Natural killer cell (primary cell): ENCODE measurements at regions not wholly inside any gene's neighbourhood (a gene's known extent, or its start where the extent isn't known, plus 50 kb on each side); places are given as distances from the start of the nearest gene placed in this dataset.

Experiments used
- ATAC-seq, 3 donors: fragments of 150-1000 bp in 2 of 3; fragments of 200-7000 bp in 1 of 3; cut with Tn5 transposase; 1 replicate in 1 of 3; 2 replicates in 2 of 3; pipeline ENCODE4 v1.10.0; 2021; ENCODE audit warnings: mild to moderate bottlenecking in 2 of 3, moderate library complexity in 2 of 3
- DNase-seq, 2 donors: peaks; one replicate each; pipeline versions ENCODE4 v3.0.0 to v3.0.0-alpha.2; 2013 to 2021; ENCODE audit warnings: mixed read lengths in 1 of 2
- H3K27ac ChIP-seq: one replicate; pipeline ENCODE4 v1.5.1; 2013; ENCODE audit warnings: mild to moderate bottlenecking, low read length
- H3K27me3 ChIP-seq: one replicate; pipeline ENCODE4 v1.6.1; 2013; ENCODE audit warnings: low read length; ENCODE audit not compliant: control insufficient read depth, insufficient read depth
- H3K36me3 ChIP-seq: one replicate; pipeline ENCODE4 v1.6.1; 2013; ENCODE audit warnings: low read length; ENCODE audit not compliant: control insufficient read depth, insufficient read depth
- H3K4me1 ChIP-seq: one replicate; pipeline ENCODE4 v1.6.1; 2013; ENCODE audit warnings: low read length; ENCODE audit not compliant: control insufficient read depth, insufficient read depth
- H3K4me3 ChIP-seq: one replicate; pipeline ENCODE4 v1.5.1; 2013; ENCODE audit warnings: low read length
- H3K9me3 ChIP-seq: one replicate; pipeline ENCODE4 v1.6.1; 2013; ENCODE audit warnings: low read length; ENCODE audit not compliant: control insufficient read depth, insufficient read depth
- H3K27ac Mint-ChIP-seq, 2 donors: one replicate each; pipeline ENCODE4 v1.8.0; 2022; ENCODE audit warnings: mild to moderate bottlenecking in 2 of 2, mixed read lengths in 2 of 2, moderate library complexity in 1 of 2
- H3K27me3 Mint-ChIP-seq, 2 donors: one replicate each; pipeline ENCODE4 v1.8.0; 2022; ENCODE audit warnings: low read depth in 2 of 2, mixed read lengths in 2 of 2
- H3K36me3 Mint-ChIP-seq: one replicate; pipeline ENCODE4 v1.8.0; 2022; ENCODE audit warnings: mixed read lengths
- H3K4me1 Mint-ChIP-seq, 2 donors: one replicate each; pipeline ENCODE4 v1.8.0; 2022; ENCODE audit warnings: mixed read lengths in 2 of 2
- H3K4me3 Mint-ChIP-seq: one replicate; pipeline ENCODE4 v1.8.0; 2022; ENCODE audit warnings: mild to moderate bottlenecking, moderate library complexity, mixed read lengths
- H3K9me3 Mint-ChIP-seq, 2 donors: one replicate each; pipeline ENCODE4 v1.8.0; 2022; ENCODE audit warnings: mixed read lengths in 2 of 2
- WGBS: methylation state at CpG from one replicate; pipeline ENCODE4 v1.1.7; 2013; ENCODE audit warnings: missing lambda C conversion rate; ENCODE audit not compliant: insufficient coverage; 5-methylcytosine and 5-hydroxymethylcytosine counted together
- intact Hi-C: fragments of 100-400 bp; cut with micrococcal nuclease; formaldehyde crosslinking; loops from one replicate; pipeline ENCODE4 v1.14.2; 2022
- TF ChIP-seq, protein P1 (sequence below): fragments of 200-600 bp; IDR thresholded peaks from one replicate; pipeline ENCODE4 v1.8.0; 2022; ENCODE audit warnings: antibody characterized with exemption

DNA sequence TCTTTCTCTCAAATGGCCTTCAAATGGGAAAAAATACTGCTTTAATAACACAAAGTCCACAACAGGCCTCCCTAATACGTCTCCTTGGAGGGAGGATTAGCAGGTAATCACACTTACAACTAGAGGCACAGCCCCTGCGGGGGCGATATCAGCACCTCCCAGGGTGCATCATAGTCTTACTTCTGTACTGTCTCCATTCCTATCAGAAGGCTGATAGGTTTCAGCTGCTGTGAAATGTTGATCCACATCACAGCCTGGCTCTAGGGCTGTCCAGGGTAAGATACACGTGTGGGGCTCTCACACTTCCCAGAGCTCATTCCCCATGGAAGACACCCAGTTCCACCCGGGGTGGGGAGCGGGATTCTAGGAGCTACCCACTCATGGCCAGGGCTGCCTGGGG lies 139.1 kb upstream of the SFSWAP start:
- DNase-seq (no peak), ATAC-seq (no peak)
- Mint-ChIP-seq H3K27ac (no peak overlapping the region), H3K27me3 (peaks cover 9 to 12% of the 10 kb centered on the region in 2 donors), H3K4me1 (no peaks in the 10 kb centered on the region), H3K36me3 (no peaks in the 10 kb centered on the region), H3K9me3 (no peaks in the 10 kb centered on the region), H3K4me3 (no peak overlapping the region)
- TF ChIP-seq, protein P1, sequence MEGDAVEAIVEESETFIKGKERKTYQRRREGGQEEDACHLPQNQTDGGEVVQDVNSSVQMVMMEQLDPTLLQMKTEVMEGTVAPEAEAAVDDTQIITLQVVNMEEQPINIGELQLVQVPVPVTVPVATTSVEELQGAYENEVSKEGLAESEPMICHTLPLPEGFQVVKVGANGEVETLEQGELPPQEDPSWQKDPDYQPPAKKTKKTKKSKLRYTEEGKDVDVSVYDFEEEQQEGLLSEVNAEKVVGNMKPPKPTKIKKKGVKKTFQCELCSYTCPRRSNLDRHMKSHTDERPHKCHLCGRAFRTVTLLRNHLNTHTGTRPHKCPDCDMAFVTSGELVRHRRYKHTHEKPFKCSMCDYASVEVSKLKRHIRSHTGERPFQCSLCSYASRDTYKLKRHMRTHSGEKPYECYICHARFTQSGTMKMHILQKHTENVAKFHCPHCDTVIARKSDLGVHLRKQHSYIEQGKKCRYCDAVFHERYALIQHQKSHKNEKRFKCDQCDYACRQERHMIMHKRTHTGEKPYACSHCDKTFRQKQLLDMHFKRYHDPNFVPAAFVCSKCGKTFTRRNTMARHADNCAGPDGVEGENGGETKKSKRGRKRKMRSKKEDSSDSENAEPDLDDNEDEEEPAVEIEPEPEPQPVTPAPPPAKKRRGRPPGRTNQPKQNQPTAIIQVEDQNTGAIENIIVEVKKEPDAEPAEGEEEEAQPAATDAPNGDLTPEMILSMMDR = no peak
- H3K36me3 ChIP-seq = no peaks in the 10 kb centered on the region
- WGBS = 89% methylated on average over 6 of the region's 6 CpGs
- H3K4me1 ChIP-seq = no peaks in the 10 kb centered on the region
- intact Hi-C loops = no loop called here
- no peak overlapping the region for H3K4me3 ChIP-seq
- no peaks in the 10 kb centered on the region for H3K9me3 ChIP-seq
- no peak overlapping the region for H3K27ac ChIP-seq
- H3K27me3 ChIP-seq = no peaks in the 10 kb centered on the region

- no peak for ATAC-seq
- peaks cover 6 to 12% of the 10 kb centered on the region in 2 donors for H3K27me3 Mint-ChIP-seq
- WGBS = 91% methylated on average over 14 of the region's 15 CpGs
These were observed 138.3 kb upstream of the SFSWAP start for GRCh38 chr12:131572626-131573025.

DNA sequence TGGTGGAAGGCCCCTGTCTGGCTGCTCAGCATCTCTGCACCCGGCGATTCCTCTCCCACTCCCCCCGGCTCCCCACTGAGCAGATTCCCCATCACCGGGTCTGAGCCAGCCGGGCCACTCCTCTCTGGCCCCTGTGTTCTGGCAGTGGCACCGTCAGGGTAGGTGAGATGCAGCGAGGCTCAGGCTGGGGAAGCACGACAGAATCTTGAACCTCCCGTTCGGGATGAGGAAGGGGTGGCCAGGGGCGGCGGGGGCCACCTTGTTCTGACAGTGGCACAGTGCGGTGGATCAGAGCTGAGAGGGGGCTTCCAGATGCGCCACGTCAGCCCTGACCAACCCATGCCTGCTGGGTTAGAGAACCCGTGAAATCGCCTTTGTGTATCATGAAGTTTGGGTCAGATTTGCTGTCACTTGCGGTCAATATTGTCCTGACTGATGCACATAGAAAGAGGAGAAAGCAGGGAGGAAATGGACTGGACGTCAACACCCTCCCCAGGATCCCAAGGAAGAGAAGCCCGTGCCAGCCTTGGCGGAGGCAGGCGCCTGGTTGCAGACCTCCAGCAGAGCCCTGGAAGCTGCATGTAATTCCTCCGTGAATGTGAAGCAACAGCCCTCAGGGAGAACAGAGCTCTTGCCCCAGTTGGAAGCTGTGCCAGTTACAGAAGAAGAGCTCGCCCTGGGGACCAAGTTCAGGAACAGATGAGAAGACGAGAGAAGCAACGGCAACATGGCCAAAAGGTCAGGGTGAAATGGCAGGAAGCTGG lies 137.1 kb upstream of the SFSWAP start:
- Histone ChIP-seq H3K9me3 (no peaks in the 10 kb centered on the region), H3K4me1 (no peaks in the 10 kb centered on the region), H3K27ac (no peak overlapping the region), H3K27me3 (peaks cover 3% of the 10 kb centered on the region), H3K36me3 (no peaks in the 10 kb centered on the region), H3K4me3 (no peak overlapping the region)
- Mint-ChIP-seq H3K9me3 (no peaks in the 10 kb centered on the region), H3K27ac (no peak overlapping the region), H3K27me3 (peaks cover 8 to 24% of the 10 kb centered on the region in 2 donors), H3K4me3 (no peak overlapping the region), H3K36me3 (no peaks in the 10 kb centered on the region), H3K4me1 (no peaks in the 10 kb centered on the region)
- intact Hi-C loops = no loop called here
- DNase-seq (no peak), ATAC-seq (no peak)
- WGBS = 91% methylated on average over 26 of the region's 26 CpGs
- TF ChIP-seq, protein P1 = no peak

More at GRCh38 chr12:131572626-131573025, 138.3 kb upstream of the SFSWAP start:
- Mint-ChIP-seq H3K27ac (no peak overlapping the region), H3K9me3 (no peaks in the 10 kb centered on the region), H3K4me1 (no peaks in the 10 kb centered on the region), H3K36me3 (no peaks in the 10 kb centered on the region), H3K4me3 (no peak overlapping the region)
- DNase-seq = no peak
- Histone ChIP-seq H3K4me3 (no peak overlapping the region), H3K9me3 (no peaks in the 10 kb centered on the region), H3K36me3 (no peaks in the 10 kb centered on the region), H3K4me1 (no peaks in the 10 kb centered on the region), H3K27me3 (no peaks in the 10 kb centered on the region), H3K27ac (no peak overlapping the region)
- TF ChIP-seq, protein P1 = no peak
- intact Hi-C loops = no loop called here

- H3K27me3 ChIP-seq = peaks cover 3% of the 10 kb centered on the region
- no peak overlapping the region for H3K27ac Mint-ChIP-seq
- ATAC-seq (no peak), DNase-seq (no peak)
- H3K36me3 Mint-ChIP-seq = no peaks in the 10 kb centered on the region
- 73% methylated on average over 10 of the region's 10 CpGs for WGBS
- TF ChIP-seq, protein P1 = no peak
- no peaks in the 10 kb centered on the region for H3K4me1 Mint-ChIP-seq
- H3K36me3 ChIP-seq = no peaks in the 10 kb centered on the region
- intact Hi-C loops = no loop called here
- H3K4me3 Mint-ChIP-seq = no peak overlapping the region
- H3K4me1 ChIP-seq = no peaks in the 10 kb centered on the region
- no peaks in the 10 kb centered on the region for H3K9me3 ChIP-seq
- no peak overlapping the region for H3K4me3 ChIP-seq
- peaks cover 11 to 25% of the 10 kb centered on the region in 2 donors for H3K27me3 Mint-ChIP-seq
- H3K9me3 Mint-ChIP-seq = no peaks in the 10 kb centered on the region
- H3K27ac ChIP-seq = no peak overlapping the region
These were observed 136.5 kb upstream of the SFSWAP start for GRCh38 chr12:131574395-131574771.
